ENCODE measurements at regions not wholly inside any gene's neighbourhood (a gene's known extent, or its start where the extent isn't known, plus 50 kb on each side); places are given as distances from the start of the nearest gene placed in this dataset.
"Not testable (repeated sequence)": the region's sequence is repeated elsewhere in the genome, so short reads cannot be mapped to it uniquely, and the experiment has no call there.

DNA sequence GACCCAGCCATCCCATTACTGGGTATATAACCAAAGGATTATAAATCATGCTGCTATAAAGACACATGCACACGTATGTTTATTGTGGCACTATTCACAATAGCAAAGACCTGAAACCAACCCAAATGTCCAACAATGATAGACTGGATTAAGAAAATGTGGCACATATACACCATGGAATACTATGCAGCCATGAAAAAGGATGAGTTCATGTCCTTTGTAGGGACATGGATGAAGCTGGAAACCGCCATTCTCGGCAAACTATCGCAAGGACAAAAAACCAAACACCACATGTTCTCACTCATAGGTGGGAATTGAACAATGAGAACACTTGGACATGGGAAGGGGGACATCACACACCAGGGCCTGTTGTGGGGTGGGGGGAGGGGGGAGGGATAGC is 255.3 kb upstream of the IRS2 start:
- not testable (repeated sequence) for TF ChIP-seq CTCF, POLR2A (IDR thresholded peaks at IDR 0.05)
